Suppressor macrophage treated with lipopolysaccharide for 1 hour (primary cell): ENCODE measurements at regions not wholly inside any gene's neighbourhood (a gene's known extent, or its start where the extent isn't known, plus 50 kb on each side); places are given as distances from the start of the nearest gene placed in this dataset.

Experiments
- DNase-seq, 3 donors: peaks; one replicate each; pipeline ENCODE4 v3.0.0-alpha.2; 2020 to 2022

DNA sequence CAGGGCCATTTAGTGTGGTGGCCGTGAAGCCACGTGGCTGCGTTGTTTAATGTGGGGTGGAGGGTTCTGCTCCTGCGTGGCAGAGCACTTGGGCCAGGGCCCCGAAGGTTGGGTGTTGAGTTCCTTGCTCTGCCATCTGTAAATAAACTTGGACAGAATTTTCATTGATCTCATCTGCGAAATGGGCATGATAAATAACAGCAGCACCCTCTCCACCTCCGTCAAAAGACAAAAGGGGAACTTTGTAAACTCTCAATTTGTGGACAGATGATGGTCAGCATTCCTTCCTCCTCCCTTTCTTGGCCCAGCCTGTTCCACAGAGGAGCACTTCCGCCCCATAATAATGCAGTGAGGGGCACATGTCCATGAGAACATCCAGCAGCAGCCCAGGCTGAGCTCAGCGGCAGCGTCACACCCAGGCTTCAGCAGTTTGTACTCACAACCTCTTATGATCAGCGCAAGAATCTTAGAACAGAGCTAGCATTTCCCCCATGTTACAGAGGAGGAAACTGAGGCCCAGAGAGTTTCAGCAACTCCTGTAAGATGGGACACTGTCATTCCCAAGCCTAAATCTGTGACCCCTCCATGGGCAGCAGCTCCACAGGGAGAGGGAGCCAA lies 874.5 kb downstream of the BRD1 start:
- DNase-seq, result no peak

DNA sequence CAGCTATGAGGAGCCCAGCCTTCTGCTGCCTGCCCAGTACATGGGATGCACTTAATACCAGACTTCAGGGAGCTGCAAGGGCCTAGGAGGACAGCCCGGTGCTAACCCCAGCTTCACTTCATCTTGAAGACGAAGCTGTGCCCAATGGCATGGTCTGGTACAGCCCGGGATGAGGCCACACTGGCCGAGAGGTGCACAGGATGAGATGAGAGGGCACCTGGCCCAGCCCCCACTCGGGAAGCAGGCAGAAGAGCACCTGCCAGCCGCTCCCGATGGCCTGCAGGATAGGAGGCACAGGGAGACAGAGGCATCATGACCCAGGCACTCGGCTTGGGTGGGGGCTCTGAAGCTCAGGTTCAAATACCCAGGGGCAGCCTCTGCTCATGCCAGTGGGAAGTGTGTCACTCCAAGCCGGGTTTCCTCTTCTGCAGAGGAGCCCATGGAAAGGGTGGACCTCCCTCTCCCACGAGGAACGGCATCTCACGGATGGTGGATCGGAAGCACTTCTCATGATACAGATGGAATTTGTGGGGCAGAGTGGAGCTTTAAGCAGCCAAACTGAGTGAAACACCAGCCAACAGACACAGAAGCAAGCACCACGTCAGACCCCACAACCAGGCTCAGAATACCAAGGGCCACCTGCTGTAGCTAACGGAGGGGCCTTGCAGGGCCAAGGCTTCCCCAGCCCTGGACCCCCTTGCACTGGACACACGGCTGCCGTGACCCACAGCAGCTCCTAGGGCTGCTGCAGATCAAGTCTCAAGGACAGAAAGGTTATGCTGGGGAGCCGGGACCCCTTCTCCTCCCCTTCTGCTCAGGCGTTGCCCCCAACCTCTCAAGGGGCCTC lies 875.2 kb downstream of the BRD1 start:
- no peak for DNase-seq

- no peak for DNase-seq
Observed at GRCh38 chr22:48951836-48952235, 875.8 kb downstream of the BRD1 start.

DNA sequence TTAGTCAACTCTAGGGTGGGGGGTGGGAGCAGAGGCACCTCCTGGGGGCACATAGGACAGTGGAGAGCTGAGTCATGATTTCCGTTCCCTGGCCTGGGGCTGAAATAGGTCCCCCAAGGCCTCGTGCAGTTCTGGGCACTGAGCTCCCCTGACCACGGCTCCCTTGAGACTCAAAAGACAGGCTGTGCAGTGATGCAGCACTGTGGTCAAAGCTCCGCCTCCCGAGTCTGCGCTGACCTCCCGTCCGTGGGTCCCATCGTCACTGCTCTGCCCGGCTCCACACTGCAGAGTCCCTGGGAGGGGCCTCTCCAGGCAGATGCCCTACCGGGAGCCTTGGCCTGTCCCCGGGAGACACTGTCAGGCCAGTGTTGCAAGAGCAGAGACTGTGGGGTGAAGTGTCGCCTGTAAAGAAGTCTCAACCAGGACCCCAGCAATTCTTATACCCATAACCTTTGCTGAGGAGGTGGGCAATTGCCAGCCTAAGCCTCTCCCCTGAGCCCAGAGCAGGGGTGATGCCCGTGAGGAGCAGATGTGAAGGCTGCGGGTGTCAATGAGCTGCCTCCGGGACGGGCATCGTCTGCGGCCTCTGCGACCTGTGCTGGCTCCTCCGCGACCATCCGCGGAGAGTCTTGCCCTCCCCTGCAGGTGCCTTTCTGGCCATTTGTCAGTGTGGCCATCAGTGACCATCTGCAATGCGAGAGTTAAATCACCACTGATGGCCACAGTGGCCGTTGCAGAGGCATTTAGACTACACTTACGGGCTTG lies 877.3 kb downstream of the BRD1 start:
- DNase-seq, result no peak

DNA sequence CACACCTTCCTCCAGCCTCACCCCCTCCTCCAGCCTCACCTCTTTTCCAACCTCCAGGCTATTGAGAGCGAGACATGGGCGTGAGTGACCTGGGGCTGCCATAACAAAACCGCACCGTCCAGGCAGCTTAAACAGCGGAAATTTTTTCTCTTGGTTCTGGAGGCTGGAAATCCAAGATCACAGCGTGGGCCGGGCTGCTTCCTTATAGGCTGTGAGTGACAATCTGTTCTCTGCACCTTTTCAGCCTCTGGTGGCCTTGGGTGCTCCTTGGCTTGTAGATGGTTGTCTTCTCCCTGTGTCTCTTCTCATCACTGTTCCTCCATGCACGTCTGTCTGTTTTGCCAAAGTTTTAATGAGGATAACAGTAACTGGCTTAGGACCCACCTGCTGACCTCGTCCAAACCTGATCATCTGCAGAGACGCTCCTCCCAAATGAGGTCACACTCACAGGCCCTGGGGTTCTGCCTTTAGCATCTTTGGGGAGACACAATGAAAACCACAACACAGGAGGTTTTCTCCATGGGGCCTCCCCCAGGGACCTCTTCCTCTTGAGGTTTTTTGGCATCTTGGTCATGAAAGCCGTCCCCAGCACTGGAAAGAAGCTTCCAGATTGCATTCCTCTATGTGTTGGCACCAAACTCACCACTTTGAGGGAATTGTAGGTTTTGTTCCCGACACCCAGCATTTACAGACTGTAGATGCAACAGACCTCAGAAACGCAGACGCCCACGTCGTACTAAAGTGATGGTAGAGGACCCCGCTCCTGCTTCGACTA lies 878.1 kb downstream of the BRD1 start:
- no peak for DNase-seq

DNA sequence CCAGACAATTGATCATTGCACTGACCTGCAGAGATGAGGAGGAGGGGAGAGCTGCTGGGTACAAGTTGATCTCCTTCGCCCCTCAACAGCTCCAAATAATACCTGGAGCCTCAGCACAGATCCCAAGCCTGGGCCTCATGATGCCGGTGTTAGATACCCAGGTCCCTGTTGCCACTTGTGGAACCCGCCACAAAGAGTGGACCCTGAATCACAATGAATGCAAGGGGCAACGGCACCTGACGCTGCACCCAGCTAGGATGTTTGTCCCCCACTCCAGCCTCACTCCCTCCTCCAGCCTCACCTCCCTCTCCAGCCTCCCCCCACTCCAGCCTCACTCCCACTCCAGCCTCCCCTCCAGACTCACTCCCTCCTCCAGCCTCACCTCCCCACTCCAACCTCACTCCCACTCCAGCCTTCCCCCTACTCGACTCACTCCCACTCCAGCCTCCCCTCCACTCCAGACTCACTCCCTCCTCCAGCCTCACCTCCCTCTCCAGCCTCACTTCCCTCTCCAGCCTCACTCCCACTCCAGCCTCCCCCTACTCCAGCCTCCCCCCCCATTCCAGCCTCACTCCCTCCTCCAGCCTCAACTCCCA lies 879.0 kb downstream of the BRD1 start:
- no peak for DNase-seq

DNA sequence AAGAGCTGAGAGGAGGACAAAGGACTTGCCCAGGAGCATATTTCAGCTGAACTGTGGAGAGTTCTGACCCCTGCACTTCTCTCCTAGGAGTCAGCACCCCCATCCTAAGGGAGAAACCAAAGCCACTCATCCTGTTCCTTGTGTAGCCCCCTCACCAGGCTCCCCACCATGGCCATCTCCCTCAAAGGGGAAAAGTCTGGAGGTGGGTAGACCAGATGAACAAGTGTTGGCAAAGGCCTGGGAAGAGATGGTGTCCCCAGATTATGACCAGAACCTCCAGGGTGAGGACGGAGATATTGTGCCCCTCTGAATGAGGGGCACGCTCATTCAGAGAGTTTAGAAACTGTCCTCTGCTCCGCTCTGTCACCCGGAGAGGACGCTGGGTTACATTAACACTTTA lies 880.0 kb downstream of the BRD1 start:
- DNase-seq, result no peak

DNA sequence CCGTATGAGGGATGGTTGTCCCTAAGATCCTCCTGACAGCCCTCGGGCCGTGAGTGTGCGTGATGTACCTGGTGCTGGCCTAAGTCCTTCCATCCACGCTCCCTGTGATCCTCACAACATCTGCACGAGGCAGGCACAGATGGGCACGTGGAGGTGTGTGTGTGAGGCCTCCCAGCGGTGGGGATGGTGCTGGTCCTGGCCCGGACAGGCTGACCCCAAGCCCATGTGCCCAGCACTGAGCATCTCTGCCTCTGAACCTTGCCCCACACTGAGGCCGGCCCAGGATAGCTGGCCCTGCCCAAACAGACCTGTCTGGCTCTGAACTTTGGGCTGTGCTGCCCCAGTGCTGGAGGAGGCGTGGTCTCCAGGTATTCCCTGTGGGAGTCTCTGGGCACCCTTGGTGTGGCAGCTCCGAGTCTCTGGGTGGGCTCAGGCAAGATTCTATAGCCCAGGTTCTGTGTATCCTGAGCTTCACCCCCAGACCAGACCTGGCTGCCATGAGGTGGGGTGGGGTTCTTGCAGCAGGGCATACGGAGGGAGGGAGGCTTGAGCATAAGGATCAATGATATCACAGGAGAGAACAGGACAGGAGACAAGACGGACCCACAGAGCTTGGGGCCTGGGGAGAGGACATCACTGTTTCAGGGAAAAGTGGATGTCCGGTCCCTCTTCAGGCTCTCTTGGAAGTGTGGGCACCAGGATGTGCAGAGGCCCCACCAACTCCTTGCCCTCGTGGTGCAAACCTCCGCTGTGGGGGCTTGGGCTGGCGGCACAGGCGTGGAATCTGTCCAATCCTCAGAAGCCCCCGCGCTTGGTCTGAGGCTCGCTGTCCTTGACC lies 881.8 kb downstream of the BRD1 start:
- no peak for DNase-seq

DNA sequence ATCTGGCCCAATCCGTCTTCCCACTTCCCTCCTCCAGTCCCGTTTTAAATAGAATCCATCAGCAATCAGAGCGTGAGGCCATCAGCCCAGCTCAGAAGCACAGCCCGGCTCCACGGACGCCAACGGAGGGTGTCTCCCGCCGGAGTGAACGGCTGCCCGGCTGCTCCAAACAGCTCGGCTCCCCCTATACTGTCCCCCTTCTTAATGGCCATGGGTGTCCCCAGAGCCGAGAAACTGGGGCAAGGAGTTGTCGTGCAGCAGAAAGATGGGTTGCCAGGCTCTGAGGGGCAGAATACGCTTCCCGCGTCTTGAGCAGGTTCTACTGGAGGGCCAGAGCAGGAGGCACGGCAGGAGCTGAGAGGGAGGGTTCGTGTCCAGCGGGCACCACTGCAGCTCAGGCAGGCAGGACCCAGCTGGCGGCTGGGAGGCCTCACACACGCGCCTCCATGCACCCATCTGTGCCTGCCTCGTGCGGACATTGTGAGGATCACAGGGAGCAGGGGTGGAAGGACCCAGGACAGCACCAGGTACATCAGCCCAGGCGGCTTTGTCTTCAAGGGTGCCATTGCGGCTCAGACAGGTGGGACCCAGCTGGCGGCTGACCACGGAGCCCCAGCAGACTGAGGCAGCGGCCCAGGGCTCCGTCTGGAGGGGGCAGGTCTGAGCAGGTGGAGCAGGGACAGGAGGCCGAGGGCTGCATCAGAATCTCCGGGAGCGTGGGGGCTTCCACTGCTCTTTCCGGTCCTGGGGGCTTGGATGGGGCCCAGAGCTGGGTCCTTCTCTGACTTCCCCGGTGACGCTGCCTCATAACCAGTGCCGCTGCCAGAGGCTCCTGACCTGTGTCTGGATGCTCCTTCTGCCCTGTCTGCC lies 882.7 kb downstream of the BRD1 start:
- DNase-seq, result no peak

DNA sequence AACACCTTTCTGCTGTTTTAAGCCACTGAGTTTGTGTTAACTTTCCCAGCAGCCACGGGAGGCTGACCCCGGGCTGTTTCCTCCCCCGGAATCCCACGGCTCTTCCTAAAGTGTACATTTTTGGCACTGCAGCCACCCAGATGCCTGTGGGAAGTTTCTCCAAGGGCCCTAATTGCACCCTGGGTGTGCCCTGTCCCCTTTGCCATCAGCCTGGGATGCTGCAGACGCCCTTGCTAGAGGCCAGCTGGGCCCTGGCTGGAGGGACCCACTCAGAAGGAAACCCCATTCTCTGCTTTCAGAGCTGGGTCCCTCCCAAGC lies 883.3 kb downstream of the BRD1 start:
- DNase-seq, result no peak

GRCh38 chr22:48943567-48944432 lies 883.9 kb downstream of the BRD1 start:
- DNase-seq, result peak in 2 of 3 donors; percentile 21 to 34

GRCh38 chr22:48942698-48943566 lies 884.7 kb downstream of the BRD1 start:
- peak in 1 of 3 donors; percentile 1 for DNase-seq

DNA sequence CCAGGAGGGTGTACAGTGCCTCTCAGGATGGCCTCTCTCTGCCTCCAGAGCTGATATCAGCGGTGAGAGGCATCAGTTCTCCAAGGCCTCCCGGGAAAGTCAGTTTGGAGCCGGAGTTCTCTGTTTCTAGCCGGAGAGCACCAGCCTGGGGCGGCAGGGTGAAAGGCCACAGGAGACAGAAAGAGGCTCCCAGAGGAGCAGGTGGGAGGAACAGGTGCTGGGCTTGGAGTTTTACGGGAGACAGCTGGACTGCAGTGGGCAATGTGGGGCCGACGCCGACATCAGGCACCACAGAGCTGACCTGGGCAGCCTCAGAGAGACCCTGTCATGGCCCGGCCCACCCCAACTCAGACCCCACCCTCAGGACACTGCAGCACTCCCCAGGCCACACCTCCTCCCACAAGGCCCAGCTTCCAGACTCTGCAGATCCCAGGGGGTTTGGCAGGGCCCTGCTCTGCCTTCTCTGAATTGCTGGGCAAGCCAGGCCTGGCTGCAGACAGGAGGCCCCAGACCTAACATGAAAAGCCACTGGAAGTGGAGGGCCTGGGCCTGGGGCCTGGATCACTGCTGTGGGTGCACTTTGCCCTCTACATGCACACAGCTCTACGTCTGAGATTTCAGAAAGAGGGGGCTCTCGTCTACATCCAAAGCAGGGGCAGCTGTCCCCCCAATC lies 885.6 kb downstream of the BRD1 start:
- DNase-seq, result no peak

DNA sequence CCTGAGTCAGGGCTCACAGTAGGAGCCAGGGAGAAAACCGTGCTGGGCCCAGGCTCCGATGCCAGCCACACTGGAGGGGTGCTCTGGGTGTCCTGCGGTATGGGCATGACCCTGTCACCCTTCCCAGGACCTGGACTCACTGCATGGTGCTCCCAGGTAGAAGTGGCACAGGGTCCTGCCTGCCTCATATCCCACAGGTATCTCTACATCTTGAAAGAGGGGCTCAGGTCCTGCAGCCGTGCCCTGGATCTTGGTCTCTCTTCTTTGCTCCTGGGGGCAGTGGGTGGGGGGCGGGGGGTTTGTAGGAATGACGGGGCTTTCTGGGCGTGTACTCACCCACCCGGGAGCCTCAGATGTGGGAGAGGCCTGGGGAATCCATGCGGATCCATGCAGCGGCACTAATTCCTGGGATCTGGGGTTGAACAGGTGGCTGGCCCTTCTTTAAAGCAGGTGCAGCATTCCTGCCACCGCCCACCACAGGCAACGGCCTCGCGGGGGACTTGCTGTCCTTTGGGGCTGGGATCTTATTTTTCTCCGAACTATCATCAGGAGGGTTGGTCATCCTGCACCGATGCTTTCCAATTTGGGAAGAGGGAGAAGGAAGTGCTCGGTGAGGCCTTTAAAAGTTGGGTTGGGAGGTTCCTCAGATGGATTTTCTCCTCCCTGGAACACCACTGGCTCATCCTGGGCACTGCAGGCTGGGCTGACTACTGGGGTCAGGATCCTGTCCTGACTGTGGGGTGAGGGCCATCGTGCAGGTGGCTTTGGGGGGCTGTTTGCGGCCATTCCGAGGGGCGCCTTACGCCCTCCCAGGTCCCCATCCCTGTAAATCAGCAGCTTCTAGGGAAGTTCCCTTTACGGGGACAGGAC lies 886.4 kb downstream of the BRD1 start:
- DNase-seq, result no peak

- DNase-seq, result no peak
Observed at GRCh38 chr22:48940266-48941032, 887.2 kb downstream of the BRD1 start.
